D721Med (cell line): ENCODE measurements at regions not wholly inside any gene's neighbourhood (a gene's known extent, or its start where the extent isn't known, plus 50 kb on each side); places are given as distances from the start of the nearest gene placed in this dataset.

Experiments
- DNase-seq: peaks from one replicate; pipeline ENCODE4 v3.0.0; 2011; ENCODE audit warnings: low spot score; ENCODE audit not compliant: insufficient read length
- FAIRE-seq: peaks from 2 replicates; lab custom pipeline; 2011; peaks lifted over from hg19 to GRCh38; lab: Jason Lieb, UNC
- CTCF ChIP-seq: IDR thresholded peaks from 2 replicates; pipeline ENCODE4 v1.5.1; 2012; ENCODE audit warnings: mild to moderate bottlenecking, control low read depth; ENCODE audit not compliant: insufficient read depth; ENCODE audit errors: missing control alignments

- FAIRE-seq: no peak
- DNase-seq: no peak
- TF ChIP-seq CTCF: no peak
Observed at GRCh38 chr3:71919572-71919971, 134.6 kb upstream of the PROK2 start.

GRCh38 chr3:71917545-71917944, 132.6 kb upstream of the PROK2 start:
- DNase-seq (no peak), FAIRE-seq (no peak)
- no peak for TF ChIP-seq CTCF

- TF ChIP-seq CTCF: no peak
- FAIRE-seq: no peak
Observed at GRCh38 chr3:71916747-71917369, 131.9 kb upstream of the PROK2 start.

GRCh38 chr3:71912839-71913495, 128.0 kb upstream of the PROK2 start:
- no peak for DNase-seq
- TF ChIP-seq CTCF: no peak
- no peak for FAIRE-seq

More at GRCh38 chr3:71916747-71917369, 131.9 kb upstream of the PROK2 start:
- DNase-seq: no peak

- no peak for DNase-seq
- TF ChIP-seq CTCF: no peak
- no peak for FAIRE-seq
Observed at GRCh38 chr3:71910108-71910507, 125.2 kb upstream of the PROK2 start.

GRCh38 chr3:71907996-71908395, 123.0 kb upstream of the PROK2 start:
- FAIRE-seq (no peak), DNase-seq (no peak)
- TF ChIP-seq CTCF: no peak

- DNase-seq (no peak), FAIRE-seq (no peak)
- TF ChIP-seq CTCF: no peak
Observed at GRCh38 chr3:71906976-71907375, 122.0 kb upstream of the PROK2 start.
